HEK293T (cell line): ENCODE measurements at regions not wholly inside any gene's neighbourhood (a gene's known extent, or its start where the extent isn't known, plus 50 kb on each side); places are given as distances from the start of the nearest gene placed in this dataset.
"Not testable (repeated sequence)": the region's sequence is repeated elsewhere in the genome, so short reads cannot be mapped to it uniquely, and the experiment has no call there.

Experiments
- SP1 ChIP-seq: fragments of 450-650 bp; IDR thresholded peaks from 2 replicates; pipeline ENCODE4 v1.6.1; 2017
- SUZ12 ChIP-seq: fragments of 450-650 bp; IDR thresholded peaks from 2 replicates; pipeline ENCODE4 v1.6.1; 2016; ENCODE audit warnings: mild to moderate bottlenecking

DNA sequence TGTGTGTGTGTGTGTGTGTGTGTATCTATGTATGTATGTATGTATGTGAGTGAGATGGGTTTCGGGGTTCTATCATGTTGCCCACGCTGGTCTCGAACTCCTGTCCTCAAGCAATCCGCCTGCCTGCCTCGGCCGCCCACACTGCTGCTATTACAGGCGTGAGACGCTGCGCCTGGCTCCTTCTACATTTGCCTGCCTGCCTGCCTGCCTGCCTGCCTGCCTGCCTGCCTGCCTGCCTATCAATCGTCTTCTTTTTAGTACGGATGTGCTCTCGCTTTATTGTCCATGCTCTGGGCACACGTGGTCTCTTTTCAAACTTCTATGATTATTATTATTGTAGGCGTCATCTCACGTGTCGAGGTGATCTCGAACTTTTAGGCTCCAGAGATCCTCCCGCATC is 2071.6 kb upstream of the TPTE start:
- not testable (repeated sequence) for TF ChIP-seq SUZ12, SP1
